ENCODE measurements at regions not wholly inside any gene's neighbourhood (a gene's known extent, or its start where the extent isn't known, plus 50 kb on each side); places are given as distances from the start of the nearest gene placed in this dataset.

DNA sequence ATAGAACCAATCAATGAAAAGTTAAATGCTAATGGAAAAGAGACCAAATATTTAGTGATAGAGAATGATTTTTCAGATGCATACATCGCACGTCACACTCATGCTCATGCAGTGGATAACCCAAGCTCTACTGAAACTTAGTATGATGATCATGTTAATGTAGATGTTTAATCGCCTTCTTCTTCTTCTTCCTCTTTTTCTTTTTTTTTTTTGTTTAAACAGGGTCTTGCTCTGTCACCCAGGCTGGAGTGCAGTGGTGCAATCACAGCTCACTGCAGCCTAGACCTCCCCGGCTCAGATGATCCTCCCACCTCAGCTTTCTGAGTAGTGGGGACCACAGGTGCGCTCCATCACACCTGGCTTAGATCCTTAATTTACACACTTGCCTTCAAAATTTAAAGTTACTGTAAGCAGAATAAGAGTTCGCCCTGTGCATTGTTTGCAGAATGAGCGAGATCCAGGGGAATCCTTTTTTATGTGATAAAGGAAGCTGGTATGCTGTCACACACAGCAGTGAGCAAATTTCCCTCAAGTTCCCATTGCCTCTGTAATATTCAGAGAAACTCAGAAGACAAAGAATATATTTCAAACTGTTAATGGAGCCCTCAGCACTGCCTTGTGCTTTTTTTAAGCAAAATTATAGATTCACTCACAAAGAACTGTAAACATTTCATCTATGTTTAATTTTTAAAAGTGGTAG is 194.2 kb upstream of the SGK1 start:
- TF ChIP-seq CTCF (IDR thresholded peaks at IDR 0.05) (no peak), POLR2AphosphoS5 (IDR thresholded peaks at IDR 0.05) (no peak)
